Lower leg skin (tissue), 4 donors: ENCODE measurements at regions not wholly inside any gene's neighbourhood (a gene's known extent, or its start where the extent isn't known, plus 50 kb on each side); places are given as distances from the start of the nearest gene placed in this dataset.
"Not testable (repeated sequence)": the region's sequence is repeated elsewhere in the genome, so short reads cannot be mapped to it uniquely, and the experiment has no call there.

ENCODE experiments used
- DNase-seq, 2 donors: peaks; one replicate each; pipeline ENCODE4 v3.0.0-alpha.2; 2019; ENCODE audit warnings: low spot score in 2 of 2
- H3K4me3 ChIP-seq: fragments of 200-600 bp; sonication (generic); 2 replicates; pipeline ENCODE4 v1.5.1; 2017; ENCODE audit warnings: mild to moderate bottlenecking, low read depth; ENCODE audit not compliant: poor library complexity, severe bottlenecking
- CTCF ChIP-seq, 3 donors: fragments of 450-650 bp; IDR thresholded peaks; one replicate each; pipeline ENCODE4 v1.5.1; 2016; ENCODE audit warnings: antibody characterized with exemption in 3 of 3, mild to moderate bottlenecking in 3 of 3, moderate library complexity in 2 of 3
- POLR2A ChIP-seq, 2 donors: fragments of 450-650 bp; IDR thresholded peaks; one replicate each; pipeline ENCODE4 v1.6.1; 2016 to 2017; ENCODE audit warnings: antibody characterized with exemption in 2 of 2, mild to moderate bottlenecking in 1 of 2, moderate library complexity in 1 of 2
- WGBS, 2 donors: methylation state at CpG; one replicate each; pipeline ENCODE4 v1.1.5; 2018; 5-methylcytosine and 5-hydroxymethylcytosine counted together
- intact Hi-C: fragments of 100-400 bp; cut with DNase I; formaldehyde crosslinking; loops from one replicate; pipeline ENCODE4 v1.15.0; 2023; ENCODE audit warnings: low total_unique reads

- H3K4me3 ChIP-seq = no peak overlapping the region
- 61 to 80% methylated on average over 1 of the region's 1 CpG for WGBS, 2 donors
- DNase-seq = no peak
- no peak for TF ChIP-seq CTCF (IDR thresholded peaks at IDR 0.05)
- no peak for TF ChIP-seq POLR2A (IDR thresholded peaks at IDR 0.05)
- intact Hi-C loops = no loop called here
These were observed 835.4 kb upstream of the GBE1 start for GRCh38 chr3:82596805-82597204.

- intact Hi-C loops = no loop called here
These were observed 834.1 kb upstream of the GBE1 start for GRCh38 chr3:82595530-82595929.

GRCh38 chr3:82587174-82587573, 825.7 kb upstream of the GBE1 start:
- DNase-seq = no peak
- intact Hi-C loops = no loop called here
- H3K4me3 ChIP-seq = no peak overlapping the region
- no peak for TF ChIP-seq POLR2A (IDR thresholded peaks at IDR 0.05)
- TF ChIP-seq CTCF (IDR thresholded peaks at IDR 0.05) = no peak

More at GRCh38 chr3:82595530-82595929, 834.1 kb upstream of the GBE1 start:
- no peak for TF ChIP-seq POLR2A (IDR thresholded peaks at IDR 0.05)
- no peak for TF ChIP-seq CTCF (IDR thresholded peaks at IDR 0.05)
- WGBS, 2 donors = 85 to 89% methylated on average over 2 of the region's 2 CpGs
- no peak for DNase-seq
- no peak overlapping the region for H3K4me3 ChIP-seq

GRCh38 chr3:82586414-82586813, 825.0 kb upstream of the GBE1 start:
- WGBS, 2 donors = 54 to 64% methylated on average over 3 of the region's 3 CpGs
- intact Hi-C loops = no loop called here
- TF ChIP-seq CTCF (IDR thresholded peaks at IDR 0.05) (no peak), POLR2A (IDR thresholded peaks at IDR 0.05) (no peak)

GRCh38 chr3:82586002-82586401, 824.6 kb upstream of the GBE1 start:
- H3K4me3 ChIP-seq, DNase-seq, intact Hi-C loops: not testable (repeated sequence)
- WGBS, 2 donors = 90% methylated on average over 5 of the region's 5 CpGs

More at GRCh38 chr3:82586414-82586813, 825.0 kb upstream of the GBE1 start:
- no peak for DNase-seq
- no peak overlapping the region for H3K4me3 ChIP-seq

- DNase-seq, intact Hi-C loops, H3K4me3 ChIP-seq: not testable (repeated sequence)
- WGBS, 2 donors = 88 to 90% methylated on average over 2 of the region's 2 CpGs
These were observed 824.1 kb upstream of the GBE1 start for GRCh38 chr3:82585591-82585990.

GRCh38 chr3:82584861-82585260, 823.4 kb upstream of the GBE1 start:
- intact Hi-C loops, DNase-seq, H3K4me3 ChIP-seq: not testable (repeated sequence)
- WGBS, 2 donors = 92 to 97% methylated on average over 10 to 11 of the region's 27 CpGs

GRCh38 chr3:82584415-82584814, 823.0 kb upstream of the GBE1 start:
- intact Hi-C loops, DNase-seq, H3K4me3 ChIP-seq: not testable (repeated sequence)
- 95 to 97% methylated on average over 16 to 17 of the region's 25 CpGs for WGBS, 2 donors
